RPMI8226 (cell line): ENCODE measurements at regions not wholly inside any gene's neighbourhood (a gene's known extent, or its start where the extent isn't known, plus 50 kb on each side); places are given as distances from the start of the nearest gene placed in this dataset.

Source experiments
- DNase-seq: peaks from one replicate; pipeline ENCODE4 v3.0.0-alpha.2; 2015

DNA sequence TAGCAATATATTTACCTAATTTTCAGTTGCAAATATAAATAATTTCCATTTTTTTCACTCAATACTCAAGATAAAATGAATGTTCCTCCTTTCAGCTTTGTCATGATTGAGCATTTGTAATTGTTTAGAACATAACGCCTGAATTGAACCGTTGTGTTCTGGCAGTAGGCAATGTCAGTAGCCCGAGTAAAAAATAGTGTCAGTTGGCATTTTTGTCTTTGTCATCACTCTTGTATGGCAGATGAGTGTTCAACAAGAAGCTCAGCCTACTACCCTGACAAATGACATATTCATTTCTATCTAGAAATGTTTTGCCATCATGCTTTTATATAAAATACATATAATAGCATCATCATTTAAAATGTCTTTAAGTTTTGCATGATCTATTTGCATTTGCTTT, 691.4 kb upstream of the NCAM2 start:
- DNase-seq, result no peak

DNA sequence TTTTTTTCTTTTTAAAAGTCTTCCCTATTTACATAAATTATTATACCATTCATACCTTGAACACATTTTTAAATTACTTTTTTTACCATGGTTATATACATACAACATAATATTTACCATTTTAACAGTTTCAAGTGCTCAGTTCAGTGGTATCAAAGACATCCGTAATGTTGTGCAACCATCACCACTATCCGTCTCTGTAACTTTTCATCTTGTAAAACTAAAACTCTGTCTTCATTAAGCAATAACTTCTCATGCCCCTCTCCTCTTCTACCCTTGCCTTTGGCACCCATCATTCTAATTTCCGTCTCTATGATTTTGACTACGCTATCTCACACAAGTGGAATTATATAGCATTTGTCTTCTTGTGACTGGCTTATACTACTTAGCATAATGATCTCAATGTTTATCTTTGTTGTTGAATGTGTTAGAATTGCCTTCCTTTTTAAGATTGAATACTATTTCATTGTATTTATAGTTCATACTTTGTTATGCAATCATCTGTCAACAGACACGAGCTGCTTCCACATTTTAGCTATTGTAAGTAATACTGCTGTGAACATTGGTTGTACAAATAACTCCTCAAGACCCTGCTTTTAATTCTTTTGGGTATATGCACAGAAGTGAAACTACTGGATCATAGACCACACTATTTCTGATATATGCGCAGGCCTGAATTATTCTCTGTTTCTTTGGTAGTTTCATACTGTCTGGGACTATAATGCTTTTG, 689.5 kb upstream of the NCAM2 start:
- DNase-seq, result no peak

DNA sequence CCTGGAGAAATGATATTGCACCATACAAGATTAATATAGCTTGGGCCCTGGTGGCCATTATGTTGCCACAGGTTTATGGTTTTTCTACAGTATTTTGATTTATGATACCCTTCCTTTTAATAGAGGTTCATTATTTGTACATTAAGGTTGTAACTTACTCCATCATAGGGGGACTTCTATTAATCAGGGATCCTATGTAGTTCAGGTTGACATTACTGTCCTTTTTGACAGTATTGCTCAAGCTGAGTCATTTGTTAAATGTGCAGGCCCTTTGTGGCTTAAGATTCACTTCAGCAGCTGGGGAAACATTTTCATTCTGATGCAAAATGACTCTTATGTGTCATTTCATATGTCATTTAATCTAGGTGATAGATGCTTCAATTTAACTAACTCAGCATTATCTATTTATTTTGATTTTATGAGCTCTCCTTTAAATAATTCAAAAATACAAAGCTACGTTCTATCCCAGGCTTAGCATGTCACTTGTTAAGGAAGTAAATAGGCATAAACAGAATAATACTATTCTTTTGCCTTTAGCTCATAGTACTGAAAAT, 686.9 kb upstream of the NCAM2 start:
- DNase-seq, result no peak

DNA sequence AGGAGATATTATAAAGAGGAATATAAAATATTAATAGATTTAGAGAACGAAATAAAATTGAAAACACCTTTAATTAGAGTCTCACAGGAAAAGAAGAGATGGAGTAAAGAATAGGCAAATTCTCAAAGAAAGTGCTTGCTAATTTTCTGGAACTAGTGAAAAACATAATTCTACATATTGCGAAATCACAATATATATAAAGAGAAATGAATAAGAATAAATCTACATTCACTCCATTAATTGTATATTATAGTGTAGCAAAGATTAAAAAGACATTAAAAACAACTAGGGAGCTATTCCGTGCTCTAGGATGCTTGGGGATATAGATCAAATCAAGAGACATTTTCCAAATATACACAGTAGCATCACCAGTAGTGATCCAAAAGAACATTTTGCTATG, 685.2 kb upstream of the NCAM2 start:
- no peak for DNase-seq

DNA sequence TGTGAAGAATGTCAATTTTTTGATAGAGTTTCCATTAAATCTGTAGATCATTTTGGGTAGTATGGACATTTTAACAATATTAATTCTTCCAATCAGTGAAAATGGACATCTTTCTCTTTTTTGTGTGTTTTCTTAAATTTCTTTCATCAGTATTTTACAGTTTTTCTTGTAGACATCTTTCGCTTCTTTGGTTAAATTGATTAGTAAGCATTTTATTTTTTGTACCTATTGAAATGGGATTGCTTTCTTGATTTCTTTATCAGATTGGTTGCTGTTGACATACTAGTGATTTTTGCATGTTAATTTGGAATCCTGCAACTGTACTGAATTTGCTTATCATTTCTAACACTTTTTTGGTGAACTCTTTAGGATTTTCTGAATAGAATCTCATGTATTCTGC, 683.2 kb upstream of the NCAM2 start:
- DNase-seq, result no peak

DNA sequence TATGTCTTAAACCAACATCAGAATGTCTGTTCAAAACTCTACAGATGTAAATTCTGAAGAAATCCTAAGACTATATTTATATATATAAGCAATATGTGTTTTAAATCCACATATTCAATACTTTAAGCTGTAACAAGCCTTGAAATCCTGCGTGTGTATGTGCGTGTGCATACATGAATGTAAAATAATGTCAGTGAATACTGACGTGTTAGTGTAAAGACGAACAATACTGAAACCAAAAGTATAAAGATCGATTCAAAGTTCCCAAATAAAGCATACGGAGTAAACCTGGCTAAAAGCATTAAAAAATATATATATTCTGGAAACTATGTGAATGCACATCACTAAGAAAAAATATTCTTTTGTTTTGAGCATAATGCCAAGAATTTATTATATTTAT, 668.6 kb upstream of the NCAM2 start:
- no peak for DNase-seq

DNA sequence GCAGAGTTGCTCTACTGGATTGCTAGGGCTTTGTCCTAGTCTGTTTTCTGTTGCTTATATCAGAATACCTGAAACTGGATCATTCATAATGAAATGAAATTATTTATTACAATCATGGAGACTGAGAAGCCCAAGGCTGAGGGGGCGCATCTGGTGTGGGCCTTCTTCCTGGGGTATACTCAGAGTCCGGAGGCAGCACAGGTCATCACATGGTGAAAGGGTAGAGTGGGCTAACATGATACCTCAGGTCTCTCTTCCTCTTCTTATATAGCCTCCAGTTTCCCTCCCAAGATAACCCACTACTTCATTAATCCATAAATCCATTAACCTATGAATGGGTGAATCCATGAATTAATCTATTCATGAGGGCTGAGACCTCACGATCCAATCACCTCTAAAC, 667.6 kb upstream of the NCAM2 start:
- no peak for DNase-seq

DNA sequence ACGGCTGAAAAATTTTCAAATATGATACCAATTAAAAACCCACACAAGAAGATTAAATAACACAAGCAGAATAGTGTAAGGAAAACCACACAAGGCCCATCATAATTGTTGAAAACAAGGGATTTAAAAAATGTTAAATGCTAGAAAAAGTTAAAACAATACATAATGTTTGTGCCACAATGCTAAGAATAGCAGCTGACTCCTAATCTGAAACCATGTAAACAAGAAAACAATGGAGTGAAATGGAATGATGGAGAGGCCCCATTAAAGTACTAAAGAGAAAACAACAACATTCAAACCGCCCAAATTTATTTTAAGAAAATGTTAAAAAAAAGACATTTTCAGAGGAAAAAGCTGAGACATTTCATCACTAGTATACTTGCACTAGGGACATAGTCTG, 663.6 kb upstream of the NCAM2 start:
- no peak for DNase-seq

DNA sequence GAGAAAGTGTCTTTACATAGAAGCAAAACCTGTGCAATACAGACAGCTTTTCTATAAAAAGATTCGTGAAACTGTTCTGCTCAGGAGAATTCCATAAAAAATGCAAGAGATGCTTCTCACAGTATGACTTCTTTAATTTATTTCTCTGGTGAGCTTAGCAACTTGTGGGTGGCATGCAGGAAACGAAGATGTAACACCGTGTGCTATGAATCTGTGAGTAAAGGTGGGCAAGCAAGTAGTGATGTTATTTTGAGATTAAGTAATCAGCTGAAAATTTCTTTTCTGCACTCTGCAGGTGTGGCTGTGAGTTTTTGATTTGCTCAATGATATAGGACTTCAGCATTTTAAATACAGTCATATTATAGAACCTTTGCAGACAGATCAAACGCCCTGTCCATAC, 656.8 kb upstream of the NCAM2 start:
- no peak for DNase-seq

DNA sequence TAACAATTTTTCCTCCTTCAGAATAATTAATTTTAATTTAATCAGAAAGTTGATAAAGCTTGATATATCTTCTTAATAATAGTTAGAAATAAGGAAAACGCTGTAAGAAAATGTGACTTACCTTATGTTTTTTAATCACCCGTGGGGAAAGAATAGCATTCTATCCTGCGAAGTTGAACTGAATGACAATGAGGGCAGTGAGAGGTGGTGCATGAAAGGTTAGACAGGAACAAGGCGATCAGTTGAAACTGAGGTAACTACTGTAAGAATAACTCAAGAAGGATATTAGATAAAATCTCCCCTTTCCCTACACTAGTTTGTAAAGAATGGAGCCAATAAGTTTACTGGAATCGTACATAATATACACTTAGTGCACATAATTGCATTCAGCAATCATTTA, 655.0 kb upstream of the NCAM2 start:
- no peak for DNase-seq

DNA sequence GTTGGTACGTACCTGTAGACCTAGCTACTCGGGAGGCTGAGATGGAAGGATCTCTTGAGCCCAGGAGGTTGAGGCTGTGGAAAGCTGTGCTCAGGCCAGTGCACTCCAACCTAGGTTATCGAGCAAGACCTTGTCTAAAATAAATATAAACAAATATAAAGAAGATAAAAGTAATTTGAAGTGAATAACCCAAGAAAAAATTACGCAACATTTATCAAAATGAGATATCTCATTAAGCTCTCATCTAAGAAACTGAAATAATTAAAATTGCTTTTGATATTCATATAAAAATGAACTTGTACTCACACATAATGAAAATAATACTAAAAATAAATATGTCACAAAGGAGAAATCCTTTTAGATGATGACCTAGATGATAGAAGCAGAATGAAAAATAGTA, 647.1 kb upstream of the NCAM2 start:
- DNase-seq, result no peak

DNA sequence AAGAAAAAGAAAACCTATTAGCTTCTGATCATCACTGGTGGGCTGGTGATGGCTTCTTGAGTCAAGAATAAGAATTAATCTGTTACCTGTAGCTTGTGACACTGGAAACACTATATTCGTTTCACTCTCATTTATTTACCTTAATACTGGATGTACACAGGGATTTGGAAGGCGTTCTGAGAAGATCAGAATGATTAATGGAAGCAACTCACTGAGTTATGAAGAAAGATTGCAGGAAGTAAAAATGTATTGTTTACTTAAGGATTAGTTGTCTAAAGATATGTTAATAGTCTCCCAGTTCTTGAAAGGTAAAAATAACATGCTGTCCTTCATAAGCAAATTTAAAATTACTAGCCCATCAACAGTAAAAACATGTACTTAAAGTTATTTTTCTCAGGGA, 644.9 kb upstream of the NCAM2 start:
- DNase-seq, result no peak

DNA sequence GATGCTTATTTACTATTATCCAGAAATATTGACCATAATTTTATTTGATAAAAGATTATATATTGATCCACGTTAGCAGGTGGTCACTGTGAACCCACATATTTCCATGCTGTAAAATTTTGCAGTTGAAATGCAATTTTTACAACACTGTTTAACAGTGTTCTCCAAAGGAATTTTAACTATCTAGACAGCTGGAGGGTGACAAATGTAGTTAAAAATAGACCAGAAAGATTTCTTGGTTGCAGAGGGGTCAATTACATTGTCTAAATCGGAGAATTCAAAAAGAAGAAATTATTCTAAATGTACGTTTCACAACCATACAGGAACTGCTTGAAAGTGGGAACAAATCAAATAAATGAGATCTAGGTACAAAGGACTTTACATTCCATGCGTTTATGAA, 625.2 kb upstream of the NCAM2 start:
- no peak for DNase-seq

DNA sequence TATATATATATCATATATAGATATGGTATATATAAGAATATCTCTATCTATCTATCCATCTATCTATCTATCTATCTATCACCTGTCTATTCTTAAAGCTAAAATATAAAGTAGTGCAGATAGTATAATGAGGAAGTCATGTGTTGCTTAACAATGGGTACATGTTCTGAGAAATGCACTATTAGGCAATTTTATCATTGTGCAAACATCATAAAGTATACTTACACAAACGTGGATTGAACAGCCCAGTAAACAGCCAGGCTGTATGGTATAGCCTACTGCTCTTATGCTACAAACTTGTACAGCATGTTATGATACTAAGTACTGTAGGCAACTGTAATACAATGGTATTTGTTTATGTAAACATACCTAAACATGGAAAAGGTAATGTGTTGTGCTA, 621.0 kb upstream of the NCAM2 start:
- no peak for DNase-seq

DNA sequence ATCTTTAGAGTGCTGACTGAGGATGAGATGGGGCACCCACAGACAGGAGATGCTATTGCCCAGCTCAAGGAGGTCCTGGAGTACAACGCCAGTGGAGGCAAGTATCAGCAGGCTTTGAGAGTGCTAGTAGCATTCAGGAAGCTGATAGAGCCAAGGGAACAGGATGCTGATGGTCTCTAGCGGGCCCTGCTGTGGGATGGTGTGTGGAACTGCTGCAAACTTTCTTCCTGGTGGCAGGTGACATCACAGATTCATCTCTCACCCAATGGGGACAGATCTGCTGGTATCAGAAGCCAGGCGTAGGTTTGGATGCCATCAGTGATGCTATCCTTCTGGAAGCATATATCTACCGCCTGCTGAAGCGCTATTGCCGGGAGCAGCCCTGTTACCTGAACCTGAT, 609.8 kb upstream of the NCAM2 start:
- DNase-seq, result no peak

DNA sequence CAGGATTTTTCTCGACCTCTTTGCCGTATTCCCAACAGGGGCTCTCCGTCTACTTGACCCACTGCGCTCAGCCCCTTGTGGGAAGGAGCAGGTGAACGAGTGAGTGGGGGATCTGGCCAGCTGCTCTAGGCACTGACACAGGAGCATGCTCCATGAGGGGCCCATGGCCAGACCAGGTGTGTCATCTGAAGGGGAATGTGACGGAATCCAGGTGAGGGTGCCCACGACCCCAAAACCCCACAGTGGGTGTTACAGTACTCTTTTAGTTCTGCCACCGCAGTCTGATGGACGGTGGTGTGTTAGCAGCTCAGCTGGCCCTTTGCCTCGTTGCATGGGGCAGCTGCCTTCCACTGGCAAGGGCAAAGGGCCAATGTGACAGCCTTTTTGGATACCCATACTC, 601.4 kb upstream of the NCAM2 start:
- DNase-seq, result no peak

DNA sequence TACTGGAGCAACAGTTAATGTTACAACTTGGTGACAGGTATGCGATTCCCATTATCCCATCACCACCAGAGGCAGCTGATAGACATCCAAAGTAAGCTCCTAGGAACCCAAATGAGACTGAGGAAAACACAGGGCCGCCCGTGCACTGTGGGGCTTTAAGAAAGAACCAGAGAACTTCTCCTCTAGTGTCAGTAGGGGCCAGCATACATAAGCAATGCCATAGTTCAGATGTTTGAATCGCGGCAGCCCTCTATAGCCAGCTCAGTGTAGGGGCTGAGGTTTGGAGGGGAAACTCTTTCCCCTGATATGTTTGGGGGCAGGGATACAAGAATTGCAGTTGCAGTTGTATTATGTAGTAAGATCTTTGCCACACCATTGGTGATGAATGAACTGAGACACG, 593.3 kb upstream of the NCAM2 start:
- DNase-seq, result no peak

DNA sequence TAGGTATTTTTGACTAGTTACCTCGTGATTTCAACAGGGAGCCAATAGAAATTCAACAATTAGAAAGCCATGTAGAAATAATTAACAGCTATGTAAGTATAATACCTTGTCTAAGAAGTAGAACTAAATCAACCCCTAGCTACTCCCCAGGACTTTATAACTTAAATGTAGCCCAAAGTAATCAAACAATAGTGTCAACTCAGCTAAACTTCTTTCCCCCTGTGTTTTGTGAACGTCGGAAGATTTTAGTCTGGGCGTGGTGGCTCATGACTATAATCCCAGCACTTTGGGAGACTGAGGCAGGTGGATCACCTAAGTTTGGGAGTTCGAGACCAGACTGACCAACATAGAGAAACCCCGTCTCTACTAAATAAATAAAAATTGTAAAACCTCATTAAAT, 579.9 kb upstream of the NCAM2 start:
- DNase-seq, result no peak

DNA sequence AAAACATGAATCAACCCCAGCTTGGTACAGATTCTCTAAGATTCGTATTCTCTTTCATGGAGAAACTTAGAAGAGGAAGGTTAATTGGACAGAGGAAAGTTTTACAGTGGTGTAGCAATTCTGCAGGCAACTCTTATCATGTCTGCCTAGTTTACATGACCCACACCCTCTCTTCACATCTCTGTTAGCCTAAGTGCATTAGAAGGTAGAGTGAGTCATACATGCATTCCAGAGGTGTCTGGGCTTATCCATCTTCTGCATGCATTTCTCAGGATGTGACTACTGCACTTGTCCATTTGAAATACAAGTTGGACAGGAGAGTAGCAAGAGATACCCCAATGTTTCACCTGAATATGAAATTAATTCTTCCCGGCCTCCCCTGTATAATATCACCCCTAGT, 578.4 kb upstream of the NCAM2 start:
- DNase-seq, result no peak

DNA sequence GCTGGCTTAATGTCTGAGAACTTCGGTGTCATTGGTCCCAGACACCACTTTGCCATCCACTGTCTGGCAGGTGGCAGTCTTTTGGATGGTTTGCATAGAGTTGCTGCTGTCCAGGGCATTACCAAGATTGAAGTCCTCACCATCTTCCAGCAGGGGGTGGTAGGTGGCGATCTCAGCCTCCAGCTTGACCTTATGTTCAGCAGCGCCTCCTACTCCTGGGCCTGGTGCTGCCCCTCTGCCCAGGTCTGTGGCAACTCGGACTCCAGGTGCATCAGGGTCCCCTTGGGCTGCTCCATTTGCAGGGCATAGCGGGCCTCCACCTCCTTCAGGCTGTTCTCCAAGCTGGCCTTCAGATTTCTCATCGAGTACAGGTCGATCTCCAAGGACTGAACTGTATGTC, 573.3 kb upstream of the NCAM2 start:
- peak; percentile 19 for DNase-seq

DNA sequence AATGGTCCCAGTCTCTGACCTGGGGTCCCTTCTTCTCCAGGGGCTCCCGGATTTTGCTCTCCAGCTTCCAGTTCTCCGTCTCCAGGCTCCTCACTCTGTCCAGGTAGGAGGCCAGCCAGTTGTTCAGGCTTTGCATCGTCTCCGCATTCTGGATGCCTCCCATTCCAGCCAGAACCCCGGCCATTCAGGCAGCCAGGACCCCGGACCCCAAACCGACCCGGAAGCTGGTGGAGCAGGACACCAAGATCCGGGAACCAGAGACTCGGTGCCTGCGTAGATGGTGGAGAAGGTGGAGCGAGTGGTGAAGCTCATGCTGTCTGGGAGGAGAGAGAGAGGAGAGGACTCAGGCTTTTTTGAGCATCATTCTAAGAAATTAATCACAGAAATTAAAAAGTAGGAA, 572.4 kb upstream of the NCAM2 start:
- DNase-seq, result no peak

DNA sequence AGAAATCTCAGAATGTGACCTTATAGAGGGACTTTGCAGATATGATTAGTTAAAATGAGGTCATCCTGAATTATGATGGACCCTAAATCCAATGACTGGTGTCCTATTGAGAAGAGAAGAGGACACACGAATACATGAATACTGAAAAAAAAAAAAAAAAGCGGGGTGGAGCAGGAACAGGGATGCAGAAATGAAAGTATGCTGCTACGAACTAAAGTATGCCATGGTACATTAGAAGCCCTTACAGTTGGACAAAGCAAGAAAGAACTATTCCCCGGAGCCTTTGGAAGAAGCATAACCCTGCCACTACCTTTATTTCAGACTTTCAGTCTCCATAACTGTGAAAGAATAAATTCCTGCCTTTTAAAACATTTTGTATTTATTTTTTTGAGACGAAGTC, 557.9 kb upstream of the NCAM2 start:
- no peak for DNase-seq

DNA sequence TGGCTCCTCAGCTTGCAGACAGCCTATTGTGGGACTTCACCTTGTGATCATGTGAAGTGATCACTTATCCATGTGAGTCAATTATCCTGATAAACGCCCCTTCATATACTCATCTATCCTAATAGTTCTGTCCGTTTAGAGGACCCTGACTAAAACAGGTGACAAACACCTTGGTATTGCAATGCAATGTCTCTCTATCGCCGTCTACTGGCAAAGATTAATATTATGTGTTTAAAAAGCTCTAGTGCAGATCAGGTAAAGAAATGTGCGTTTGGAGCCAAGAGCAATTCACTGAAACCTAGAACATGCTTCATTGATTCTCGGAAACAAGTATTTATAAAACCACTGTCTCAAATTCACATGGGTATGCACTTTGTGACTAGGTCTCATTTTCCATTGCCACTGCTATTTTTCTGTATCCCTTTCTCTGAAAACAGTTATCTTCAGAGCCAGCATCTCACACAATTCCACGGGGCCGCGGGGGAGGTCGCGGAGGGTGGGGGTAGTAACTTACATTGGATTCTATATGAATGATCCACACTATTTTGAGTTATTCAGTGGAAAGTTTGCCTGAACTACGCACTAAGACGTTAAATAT, 554.6 kb upstream of the NCAM2 start:
- peak; percentile 56 for DNase-seq

DNA sequence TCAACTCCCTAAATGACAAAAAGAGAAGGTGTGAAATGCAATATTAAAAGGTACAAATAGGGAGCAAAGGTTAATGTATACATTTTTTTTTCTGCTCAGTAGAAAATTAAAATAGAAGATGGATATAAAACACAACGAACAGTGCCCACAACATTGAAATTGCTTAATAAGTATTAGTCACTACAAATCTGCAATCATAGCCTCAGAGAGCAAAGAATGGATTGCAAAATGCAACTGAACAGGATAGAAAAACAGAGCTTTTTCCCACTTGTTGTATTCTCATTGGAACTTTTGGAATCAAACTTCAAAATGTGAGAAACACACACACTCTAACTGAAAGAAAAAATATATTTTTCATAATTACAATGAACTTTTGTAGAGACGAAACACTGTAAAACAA, 552.2 kb upstream of the NCAM2 start:
- no peak for DNase-seq

DNA sequence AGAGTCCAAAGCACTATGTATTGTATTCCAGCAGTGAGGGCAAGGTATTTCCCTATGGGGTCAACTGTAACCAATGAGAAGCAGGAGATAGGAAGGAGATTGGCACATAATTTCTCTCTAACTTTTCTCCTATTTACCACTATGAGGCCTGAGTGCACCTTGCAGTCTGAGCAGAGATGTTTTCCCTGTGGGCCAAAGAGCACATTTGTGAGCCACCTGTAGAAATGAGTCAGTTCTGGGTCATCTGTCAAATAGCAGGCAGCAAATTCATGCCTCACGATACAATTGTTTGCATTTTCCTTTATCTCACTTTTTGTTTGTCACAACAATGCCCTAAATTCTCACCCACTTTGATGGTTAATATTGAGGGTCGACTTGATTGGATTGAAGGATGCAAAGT, 547.2 kb upstream of the NCAM2 start:
- DNase-seq, result no peak
